ENCODE measurements at regions not wholly inside any gene's neighbourhood (a gene's known extent, or its start where the extent isn't known, plus 50 kb on each side); places are given as distances from the start of the nearest gene placed in this dataset.

DNA sequence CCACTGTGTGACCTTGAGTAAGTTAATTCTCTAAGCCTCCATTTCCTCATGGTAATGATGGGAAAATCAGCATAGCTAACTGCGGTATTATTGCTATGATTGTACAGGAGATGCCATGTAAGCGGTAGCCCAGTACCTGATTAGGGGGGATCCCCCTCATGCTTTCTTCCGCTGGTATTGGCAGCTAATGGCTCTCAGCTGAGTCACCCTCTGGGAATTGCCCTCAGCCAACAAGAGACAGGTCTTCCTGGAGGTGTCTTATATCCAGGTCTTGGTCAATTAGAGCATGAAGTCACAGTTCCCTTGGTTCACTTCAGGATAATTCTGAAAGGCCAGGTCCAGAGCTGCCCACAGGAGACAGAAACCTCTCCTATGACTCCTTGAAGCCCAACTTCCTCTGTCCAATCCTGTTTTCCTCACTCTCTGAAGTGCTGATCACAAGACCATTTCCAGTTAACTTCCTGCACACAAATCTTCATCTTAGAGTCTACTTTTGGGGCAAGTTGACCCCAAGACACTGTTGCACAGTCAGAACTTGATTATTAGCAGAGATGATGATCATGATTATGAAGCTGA is 724.7 kb upstream of the ZNF385D start:
- DNase-seq (ENCODE audit: low read depth in 3 of 3): no peak

DNA sequence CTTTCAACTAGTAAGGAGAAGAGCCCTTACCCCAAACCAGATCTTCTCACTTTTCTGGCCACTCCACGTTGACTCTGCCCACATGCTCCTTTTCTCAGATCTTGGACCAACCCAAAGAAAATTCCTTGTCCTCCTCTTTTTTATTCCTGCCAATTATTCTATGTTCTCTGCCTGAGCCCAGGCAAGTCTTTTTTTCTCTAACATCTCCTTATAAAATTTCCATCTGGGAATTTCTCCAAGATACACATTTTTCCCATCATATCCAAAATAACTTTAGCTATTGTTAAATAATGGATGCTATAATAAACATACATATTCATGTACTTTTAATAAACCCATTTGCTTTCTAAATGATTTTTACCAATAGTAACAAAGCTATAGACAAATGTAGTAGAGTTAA is 726.0 kb upstream of the ZNF385D start:
- DNase-seq (ENCODE audit: low read depth in 3 of 3): no peak

DNA sequence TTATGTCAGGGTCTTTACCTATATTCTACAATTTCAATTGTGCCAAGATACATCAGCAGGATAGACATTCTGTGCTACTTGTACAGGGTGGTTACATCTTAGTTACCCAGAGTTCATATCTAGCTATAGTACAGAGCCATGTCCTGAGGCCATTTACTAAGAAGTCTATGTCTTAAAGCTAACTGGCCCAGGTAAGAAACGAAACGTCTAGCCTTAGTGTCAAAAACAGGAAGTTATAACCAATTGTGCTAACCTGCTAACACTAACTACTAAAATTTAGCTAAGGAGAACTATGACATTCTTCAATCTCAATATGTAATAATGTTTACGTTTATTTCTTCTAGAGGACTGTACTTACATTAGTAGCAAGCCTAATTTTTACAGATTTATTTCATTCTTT is 717.2 kb upstream of the UBE2E2 start:
- no peak for DNase-seq (ENCODE audit: low read depth in 3 of 3)

DNA sequence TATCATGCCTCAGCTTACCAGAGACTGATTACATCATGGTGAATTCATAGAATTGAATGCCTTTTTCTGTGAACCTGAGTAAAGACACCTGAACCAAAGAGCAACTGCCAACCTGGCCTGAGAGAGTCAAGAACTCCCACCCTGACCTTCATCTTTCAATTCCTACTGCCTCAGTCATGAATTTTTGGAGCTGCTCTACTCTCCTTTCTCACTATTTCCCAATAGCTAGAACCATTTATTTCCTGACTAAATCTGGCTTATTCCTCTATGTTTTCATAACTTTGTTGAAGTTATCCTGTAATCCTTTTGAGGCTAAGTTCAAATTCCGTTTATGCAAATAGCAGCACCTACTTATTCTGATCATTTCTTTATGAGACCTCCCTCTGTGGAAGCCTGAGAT is 712.4 kb upstream of the UBE2E2 start:
- DNase-seq (ENCODE audit: low read depth in 3 of 3): no peak

DNA sequence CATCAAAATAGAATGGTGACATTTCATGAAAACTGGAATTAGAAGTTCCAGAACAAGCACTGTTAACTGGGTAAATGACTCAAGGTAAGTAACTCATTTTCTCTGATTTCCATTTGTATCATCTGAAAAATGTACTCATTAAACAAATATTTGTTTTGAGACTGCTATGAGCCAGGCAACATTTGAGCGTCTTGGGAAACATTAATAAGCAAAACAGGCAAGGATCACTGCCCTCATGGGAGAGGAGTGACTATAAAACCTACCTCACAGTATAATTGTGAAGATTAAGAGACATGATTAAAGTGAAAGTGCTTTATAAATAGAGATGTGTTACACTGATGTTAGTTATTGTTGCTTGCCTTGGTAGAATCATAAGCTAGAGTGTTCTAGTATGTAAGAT is 711.8 kb upstream of the UBE2E2 start:
- DNase-seq (ENCODE audit: low read depth in 3 of 3): no peak

DNA sequence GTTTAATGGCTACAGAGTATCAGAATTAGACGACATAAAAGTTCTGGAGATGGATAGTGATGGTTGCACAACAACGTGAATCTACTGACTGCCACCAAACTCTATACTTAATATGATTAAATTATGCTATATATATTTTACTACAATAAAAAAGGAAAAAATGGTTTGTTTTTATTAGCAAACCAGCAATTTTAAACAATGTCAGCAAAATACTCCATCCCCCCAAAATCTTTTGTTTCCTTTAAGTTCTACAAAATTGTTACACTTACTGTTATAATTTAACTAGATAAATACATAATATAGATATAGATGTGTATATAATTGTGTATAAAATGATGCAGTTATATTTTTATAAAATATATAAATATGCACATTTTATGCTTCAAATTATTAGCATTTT is 710.8 kb upstream of the UBE2E2 start:
- no peak for DNase-seq (ENCODE audit: low read depth in 3 of 3)

DNA sequence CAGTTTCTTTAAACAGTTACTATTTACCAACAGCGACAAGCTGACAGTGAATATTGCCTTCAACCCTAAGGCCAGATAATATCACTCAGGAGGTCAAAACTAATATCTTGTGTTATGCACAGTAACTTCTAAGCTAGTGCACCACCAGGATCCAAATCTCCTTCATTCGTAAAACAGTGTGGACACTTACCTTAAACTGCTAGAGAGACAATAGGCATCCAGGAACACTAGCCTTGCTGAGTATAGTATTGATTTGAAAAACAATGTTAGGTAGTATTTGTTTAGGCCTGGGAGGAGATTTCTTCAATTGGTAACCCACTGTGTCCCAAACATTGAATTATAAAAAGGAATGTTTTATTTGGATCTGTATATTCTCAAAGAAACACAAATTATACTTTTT is 707.9 kb upstream of the UBE2E2 start:
- no peak for DNase-seq (ENCODE audit: low read depth in 3 of 3)

DNA sequence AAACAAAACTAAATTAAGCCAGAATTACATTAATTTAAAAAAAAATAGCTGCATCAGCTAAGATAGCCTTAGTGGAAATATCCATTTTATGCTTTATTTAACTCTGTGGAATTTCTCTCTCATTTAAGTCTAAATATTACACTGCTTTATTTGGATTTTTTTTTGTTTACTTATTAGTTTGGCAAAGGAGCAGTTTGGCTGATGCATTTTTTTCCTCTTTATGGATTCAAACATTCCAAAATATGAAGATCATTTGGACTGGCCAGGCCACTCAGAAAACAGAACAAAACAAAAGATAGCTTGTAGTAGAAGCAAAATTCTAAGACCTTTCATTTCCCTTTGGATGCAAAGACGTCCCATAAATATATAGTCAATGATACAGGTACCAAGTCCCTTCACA is 707.3 kb upstream of the UBE2E2 start:
- DNase-seq (ENCODE audit: low read depth in 3 of 3): no peak

DNA sequence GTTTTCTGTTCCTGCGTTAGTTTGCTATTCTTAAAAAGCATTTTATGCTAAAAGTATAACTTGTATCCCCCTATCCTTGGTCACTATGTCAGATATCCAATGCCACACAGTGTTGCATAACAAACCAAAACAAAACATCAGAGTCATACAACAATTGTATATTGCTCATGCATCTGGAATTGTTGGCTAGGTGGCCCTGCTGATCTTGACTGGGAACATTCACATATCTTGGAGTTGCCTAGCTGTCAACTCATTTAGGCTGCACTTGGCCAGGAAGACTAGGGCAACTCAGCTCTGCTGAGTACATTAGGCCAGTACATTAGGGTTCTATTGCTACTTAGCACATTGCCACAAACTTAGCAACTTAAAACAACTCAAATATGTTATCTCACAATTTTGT is 706.5 kb upstream of the UBE2E2 start:
- no peak for DNase-seq (ENCODE audit: low read depth in 3 of 3)

DNA sequence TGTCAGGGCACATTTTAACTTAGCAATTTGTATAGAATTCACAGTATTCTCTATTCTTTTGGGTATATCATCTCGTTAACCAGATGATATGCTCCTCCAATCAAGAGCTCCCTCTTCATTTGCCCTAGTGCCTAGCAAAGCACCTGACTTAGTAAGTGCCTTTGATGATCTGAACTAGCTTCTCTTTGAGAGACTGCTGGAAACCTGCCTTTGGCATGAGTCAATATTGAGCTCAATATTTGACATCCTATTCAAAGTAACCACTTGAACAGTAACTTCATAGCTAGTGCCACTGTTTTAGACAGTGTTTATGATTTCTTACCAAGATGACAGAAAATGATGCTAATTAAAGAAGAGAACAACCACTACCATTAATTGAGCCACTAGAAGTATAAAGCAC is 696.3 kb upstream of the UBE2E2 start:
- DNase-seq (ENCODE audit: low read depth in 3 of 3): no peak

DNA sequence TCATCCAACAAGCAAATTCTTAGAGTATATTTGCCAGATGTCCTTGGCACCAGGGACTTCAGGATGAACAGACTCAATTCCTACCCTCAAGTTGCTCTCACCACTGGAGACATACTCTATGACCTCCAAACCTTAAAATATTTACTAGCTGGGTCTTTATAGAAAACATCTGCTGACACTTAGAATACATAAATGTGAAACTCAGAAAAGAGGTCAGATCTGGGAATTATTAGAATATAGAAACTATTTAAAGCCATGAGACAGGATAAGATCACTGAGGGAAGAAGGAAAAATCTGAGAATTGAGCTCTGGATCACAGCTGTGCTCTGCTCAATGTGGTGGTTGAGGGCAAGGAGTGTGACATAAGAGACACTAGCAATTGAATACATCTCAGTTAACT is 695.4 kb upstream of the UBE2E2 start:
- no peak for DNase-seq (ENCODE audit: low read depth in 3 of 3)

DNA sequence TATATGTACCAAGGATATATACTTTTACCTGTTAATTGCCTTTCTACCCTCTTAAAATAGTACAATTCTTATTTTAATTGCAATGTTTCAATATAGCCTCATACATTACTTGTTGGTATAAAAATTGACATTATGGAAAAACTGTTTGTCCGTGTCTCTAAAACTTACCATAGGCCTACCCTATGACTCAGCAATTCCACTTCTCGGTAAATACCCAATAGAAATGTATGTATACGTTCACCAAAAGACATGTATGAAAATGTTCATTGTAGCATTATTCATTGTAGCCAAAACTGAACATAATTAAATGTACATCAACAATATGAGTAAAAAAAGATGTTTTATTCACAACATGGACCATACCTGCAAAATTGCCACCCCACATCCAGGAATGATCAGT is 679.2 kb upstream of the UBE2E2 start:
- no peak for DNase-seq (ENCODE audit: low read depth in 3 of 3)

DNA sequence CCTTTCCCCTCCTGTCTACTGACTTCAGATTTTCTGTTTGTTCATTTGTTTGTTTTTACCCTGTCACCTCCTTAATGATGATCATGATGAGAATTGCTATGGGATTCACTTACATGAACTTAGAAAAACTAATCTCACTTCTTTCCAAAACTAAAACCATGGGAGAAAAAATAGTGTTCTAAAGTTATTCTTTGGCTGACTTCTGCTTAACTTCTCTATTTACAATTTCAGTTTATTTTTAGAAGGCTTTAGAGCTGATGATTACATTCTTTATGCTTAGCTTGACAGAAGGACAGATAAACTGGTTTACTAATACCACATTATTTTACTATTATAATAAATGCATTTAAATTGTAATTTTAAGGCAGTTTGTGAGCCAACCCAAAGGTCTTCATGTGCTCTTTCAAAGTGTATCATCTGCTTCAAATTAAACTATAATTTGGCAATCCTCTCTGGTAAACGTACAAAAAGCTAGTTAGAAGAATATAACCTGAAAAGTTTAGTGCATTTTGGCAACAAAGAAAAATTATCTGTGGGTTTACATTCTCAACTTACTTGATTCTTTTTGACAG is 676.8 kb upstream of the UBE2E2 start:
- DNase-seq (ENCODE audit: low read depth in 3 of 3): no peak

DNA sequence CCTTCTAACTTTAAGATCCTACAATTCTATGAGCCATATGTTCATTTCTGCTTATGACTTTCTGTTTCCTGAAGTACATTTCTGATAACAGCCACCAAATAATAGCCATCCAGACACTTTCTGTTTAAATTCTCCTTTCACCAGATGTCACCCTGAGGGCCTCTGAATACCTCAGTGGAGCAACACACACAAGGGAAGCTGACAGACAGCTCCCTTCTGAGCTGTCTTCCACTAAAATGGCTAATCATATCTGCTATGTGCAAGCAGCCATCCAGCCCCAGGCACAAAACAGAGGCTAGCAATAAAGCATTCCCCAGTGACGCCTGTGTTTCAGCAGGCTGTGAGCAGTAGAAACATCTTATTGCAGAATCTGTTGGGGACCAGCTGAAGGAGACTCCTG is 666.6 kb upstream of the UBE2E2 start:
- no peak for DNase-seq (ENCODE audit: low read depth in 3 of 3)

DNA sequence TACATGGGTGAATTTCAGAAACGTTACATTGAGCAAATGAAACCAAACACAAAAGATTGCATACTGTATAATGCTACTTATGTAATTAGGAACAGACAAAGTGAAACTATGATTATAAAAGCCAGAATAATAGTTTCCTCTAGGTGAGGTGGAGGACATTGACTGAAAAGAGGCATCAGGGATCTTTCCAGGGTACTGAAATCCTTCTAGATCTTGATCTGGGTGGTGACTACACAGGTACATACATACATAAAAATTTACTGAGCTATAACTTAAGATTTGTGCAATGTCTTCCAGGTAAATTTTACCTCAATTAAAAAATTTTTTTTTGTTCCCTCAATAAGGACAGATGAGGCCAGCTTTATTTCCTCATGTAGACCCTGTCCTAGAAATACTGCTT is 665.6 kb upstream of the UBE2E2 start:
- DNase-seq (ENCODE audit: low read depth in 3 of 3): no peak

DNA sequence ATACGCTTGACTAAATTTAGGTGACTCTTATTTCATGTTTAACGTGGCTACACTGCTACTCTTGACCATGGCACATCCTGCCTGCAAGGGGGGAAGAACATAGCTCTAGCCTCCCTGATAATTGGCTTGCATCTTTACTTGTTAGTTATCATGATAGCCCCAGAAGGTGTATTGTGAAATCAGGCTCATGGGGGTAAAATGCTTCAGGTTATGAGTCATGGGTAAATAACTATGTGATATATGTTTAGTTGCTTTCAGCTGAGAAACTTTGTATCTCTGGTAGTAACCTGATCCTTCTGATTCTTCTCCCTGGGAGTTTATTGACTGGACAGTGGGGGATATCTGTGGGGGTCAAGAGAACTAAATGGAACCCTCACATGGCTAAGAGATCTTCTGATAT is 660.8 kb upstream of the UBE2E2 start:
- no peak for DNase-seq (ENCODE audit: low read depth in 3 of 3)

DNA sequence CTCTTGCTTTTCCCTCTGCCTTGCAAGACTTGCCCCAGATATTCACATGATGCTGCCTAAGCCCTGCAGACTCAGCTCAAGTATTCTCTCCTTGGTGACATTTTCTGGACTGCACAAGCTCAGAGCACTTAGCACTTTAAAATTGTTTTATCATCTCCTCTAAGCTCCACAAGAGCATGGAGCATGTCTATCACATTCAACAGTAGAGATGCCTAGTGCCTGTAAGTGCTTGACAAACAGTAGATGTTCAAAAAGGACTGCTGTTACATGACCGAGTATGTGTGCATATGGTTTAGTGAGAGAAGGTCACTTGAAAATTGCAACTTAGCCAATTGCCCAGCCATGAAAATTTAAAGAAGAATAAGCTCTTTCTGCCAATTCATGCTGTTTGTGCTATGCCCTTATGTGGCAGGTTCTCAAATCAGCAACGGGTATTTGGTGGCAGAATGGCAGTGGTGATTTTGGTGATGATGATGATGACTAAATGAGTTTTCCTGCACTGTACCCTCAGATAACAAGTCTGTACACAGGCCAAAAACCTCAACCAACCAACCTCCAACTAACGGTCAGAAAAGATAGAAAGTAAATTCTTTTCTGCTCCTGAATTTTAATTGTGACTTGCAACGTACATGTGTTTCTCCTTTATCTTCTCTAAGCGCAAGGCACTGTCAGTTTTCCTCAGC is 647.2 kb upstream of the UBE2E2 start:
- DNase-seq (ENCODE audit: low read depth in 3 of 3): no peak

DNA sequence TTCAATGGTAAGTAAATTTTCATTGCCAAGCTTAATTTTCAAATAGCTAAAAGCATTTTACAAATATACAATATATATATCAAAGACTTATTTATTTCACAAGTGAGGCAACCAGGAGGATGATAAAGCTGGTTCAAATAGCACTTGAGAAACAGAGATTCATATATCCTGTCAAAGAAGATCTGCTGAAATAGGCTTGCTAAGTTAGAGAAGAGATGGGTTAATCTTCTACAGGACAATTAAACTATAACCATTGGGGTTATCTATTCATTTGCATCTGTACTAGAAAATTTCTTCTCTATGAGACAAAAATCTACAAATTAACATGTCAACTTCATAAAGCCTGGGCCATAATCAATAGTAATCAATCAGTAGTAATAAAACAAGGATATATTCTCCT is 637.7 kb upstream of the UBE2E2 start:
- no peak for DNase-seq (ENCODE audit: low read depth in 3 of 3)

DNA sequence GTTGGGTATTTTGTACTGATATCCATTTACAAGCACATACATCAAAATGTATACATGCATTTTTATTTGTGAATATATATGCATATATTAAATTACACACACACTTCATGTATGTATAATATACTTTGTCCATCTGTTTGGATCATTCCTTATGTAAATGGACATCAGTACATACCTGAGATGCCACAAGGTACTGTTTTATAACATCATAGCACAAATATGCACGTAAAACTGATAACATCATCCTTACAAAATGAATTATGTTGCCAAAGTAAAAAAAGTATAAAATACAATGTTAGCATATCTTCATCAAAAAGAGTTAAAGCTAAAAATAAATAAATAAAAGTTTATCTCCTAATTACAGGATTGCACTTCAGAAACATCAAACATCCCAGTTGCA is 634.8 kb upstream of the UBE2E2 start:
- DNase-seq (ENCODE audit: low read depth in 3 of 3): no peak

DNA sequence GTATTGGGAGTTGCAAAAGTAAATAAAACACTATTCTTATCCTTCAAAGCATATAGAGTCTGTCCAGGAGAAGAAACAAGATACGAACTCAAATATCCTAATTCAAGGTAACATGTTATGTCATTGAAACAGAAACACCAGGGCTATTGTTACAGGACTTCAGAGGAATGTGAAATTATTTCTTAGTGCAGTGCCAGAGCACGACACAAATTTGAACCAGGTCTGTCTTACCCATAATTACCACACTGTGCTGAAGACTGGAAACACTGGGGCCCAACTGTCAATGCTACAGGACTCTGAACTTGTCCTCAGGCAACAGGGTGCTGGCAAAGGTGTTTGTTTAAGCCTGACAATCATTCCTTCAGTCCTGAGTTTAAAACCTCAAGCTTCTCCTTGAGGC is 633.6 kb upstream of the UBE2E2 start:
- DNase-seq (ENCODE audit: low read depth in 3 of 3): no peak

DNA sequence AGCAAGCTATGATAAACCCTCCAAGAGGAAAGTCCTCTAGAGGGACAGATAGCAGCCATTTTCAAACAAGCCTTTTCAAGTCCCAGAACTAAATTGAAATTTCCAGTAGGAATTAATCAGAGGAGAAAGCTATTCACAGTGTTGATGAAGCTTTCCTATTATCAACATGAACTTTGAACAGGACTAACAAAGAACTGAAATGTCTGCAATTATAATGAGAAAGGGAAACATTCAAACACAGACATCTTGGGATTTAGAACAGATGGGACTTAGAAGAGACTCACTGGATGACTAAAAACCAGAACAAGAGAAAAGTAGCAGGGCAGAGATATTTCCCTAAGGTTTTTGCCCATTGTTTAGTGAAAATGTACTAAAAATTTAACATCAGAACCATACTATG is 622.1 kb upstream of the UBE2E2 start:
- no peak for DNase-seq (ENCODE audit: low read depth in 3 of 3)

DNA sequence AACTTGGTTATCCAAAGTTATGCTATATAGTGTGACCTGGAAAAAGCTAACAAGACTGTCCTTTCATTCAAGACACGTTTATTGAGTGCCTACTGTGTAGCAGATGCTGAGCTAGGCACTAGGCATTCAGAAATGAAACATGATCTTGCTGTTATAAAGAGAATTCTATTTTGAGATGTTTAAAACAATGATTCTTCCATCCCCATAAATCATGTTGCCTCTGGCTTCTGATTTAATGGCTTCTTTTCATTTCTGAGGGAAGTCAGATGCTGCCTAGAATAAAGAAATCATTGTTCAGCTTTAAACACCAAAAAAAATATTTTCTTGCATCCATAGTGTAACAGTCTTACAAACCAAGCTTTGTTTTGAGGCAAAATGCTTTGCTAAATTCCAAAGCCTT is 620.9 kb upstream of the UBE2E2 start:
- DNase-seq (ENCODE audit: low read depth in 3 of 3): no peak

DNA sequence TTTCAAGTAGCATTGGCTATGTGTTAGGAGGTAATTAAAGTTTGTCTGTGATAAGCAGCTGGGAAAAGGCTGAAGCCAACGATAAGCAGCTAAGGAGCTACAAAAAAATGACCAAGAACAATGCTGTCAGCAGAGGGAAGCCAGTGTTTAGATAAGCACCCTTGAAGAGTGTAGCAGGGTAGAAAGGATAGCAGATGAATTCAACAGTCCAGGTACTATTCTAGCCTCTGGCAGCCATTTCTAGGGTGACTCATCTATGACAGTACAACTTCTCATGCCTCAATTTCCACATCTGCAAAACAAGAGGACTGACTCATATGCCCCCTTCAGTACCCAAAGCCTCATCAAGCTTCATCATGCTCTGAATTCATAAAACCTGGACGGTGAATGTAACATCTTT is 617.6 kb upstream of the UBE2E2 start:
- DNase-seq (ENCODE audit: low read depth in 3 of 3): no peak

DNA sequence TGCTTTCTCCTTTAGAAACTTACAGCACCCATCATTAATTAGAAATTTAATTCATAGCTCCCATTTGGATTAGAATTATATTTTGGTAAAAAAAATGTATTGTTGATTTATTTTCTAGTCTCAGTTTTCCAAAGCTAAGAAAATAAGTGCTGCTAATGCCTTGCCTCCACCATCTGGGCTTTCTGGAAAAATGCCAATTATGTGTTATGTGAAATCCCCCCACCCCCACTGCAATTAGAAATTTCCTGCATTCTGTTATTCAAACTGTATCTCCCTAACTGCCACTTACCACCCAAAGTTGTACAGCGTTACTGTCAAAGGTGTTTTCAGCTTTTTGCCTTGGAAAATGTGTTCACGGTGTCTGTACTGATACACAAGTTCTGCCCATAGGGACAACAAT is 617.2 kb upstream of the UBE2E2 start:
- DNase-seq (ENCODE audit: low read depth in 3 of 3): no peak
